ENCODE measurements at regions not wholly inside any gene's neighbourhood (a gene's known extent, or its start where the extent isn't known, plus 50 kb on each side); places are given as distances from the start of the nearest gene placed in this dataset.

DNA sequence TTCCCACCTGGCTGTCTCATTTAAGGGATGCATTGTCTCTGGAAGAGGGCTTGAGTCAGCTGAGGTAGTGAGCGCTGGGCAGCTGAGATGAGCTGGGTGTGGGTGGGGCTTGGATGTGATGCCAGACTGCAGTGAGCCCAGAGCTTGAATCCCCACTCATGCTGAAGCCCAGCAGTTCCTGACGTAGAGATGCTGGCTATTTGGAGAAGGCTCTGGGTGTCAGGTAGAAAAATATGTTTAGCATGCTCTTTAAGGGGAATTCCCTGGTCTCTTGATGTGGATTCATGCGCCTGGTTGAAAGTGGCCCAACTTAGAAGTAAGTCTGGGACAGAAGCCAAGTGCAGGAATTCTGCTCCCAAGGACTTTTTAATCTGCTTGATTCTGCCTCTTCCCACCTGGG, 241.5 kb upstream of the IGFBP3 start:
- Histone ChIP-seq H3K36me3 (ENCODE audit: insufficient read depth, low read length) (no peaks in the 10 kb centered on the region), H3K9me3 (ENCODE audit: control insufficient read depth in 1 of 2, insufficient read depth in 1 of 2, low read length in 2 of 2) (peaks cover 0 to 7% of the 10 kb centered on the region in 2 experiments), H3K4me3 (ENCODE audit: low read length) (no peak overlapping the region), H3K27me3 (ENCODE audit: control insufficient read depth in 1 of 2, insufficient read depth in 2 of 2, low read length in 2 of 2) (no peaks in the 10 kb centered on the region), H3K4me1 (ENCODE audit: insufficient read depth, low read length) (no peaks in the 10 kb centered on the region), H3K27ac (ENCODE audit: low read depth in 1 of 2, low read length in 2 of 2) (no peak overlapping the region)
- CTCF ChIA-PET = no interaction called here
- POLR2A ChIA-PET = no interaction called here
- Mint-ChIP-seq H3K27ac (no peak overlapping the region), H3K4me3 (no peak overlapping the region), H3K4me1 (ENCODE audit: low read depth) (no peaks in the 10 kb centered on the region), H3K36me3 (ENCODE audit: low read depth) (no peaks in the 10 kb centered on the region), H3K9me3 (no peaks in the 10 kb centered on the region), H3K27me3 (no peaks in the 10 kb centered on the region)
- DNase-seq (no peak), ATAC-seq (ENCODE audit: poor library complexity) (no peak)
- TF ChIP-seq, protein P1, sequence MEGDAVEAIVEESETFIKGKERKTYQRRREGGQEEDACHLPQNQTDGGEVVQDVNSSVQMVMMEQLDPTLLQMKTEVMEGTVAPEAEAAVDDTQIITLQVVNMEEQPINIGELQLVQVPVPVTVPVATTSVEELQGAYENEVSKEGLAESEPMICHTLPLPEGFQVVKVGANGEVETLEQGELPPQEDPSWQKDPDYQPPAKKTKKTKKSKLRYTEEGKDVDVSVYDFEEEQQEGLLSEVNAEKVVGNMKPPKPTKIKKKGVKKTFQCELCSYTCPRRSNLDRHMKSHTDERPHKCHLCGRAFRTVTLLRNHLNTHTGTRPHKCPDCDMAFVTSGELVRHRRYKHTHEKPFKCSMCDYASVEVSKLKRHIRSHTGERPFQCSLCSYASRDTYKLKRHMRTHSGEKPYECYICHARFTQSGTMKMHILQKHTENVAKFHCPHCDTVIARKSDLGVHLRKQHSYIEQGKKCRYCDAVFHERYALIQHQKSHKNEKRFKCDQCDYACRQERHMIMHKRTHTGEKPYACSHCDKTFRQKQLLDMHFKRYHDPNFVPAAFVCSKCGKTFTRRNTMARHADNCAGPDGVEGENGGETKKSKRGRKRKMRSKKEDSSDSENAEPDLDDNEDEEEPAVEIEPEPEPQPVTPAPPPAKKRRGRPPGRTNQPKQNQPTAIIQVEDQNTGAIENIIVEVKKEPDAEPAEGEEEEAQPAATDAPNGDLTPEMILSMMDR (IDR thresholded peaks at IDR 0.05) = no peak
- intact Hi-C loops (cut with DNase I, micrococcal nuclease) = no loop called here

DNA sequence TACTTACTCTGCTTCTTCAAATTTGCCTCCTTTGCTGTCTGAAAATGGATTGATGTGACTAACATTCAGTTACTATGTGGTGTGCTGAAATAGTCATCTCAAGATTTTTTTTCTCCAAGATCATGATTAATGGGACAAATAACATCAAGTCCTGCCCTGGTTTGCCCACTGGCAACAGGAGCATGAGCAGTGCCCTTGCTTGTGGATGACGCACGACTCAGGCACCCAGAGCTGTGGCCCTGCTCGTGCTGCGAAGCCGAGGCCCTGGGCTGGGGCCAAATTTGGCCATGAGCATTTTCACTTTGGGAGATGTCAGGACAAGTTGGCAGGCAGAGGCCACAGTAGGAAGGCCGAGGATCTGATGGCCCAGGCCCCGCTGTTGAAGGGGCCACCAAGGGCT, 239.8 kb upstream of the IGFBP3 start:
- TF ChIP-seq, protein P1 (IDR thresholded peaks at IDR 0.05) = no peak
- no peaks in the 10 kb centered on the region for H3K4me1 Mint-ChIP-seq (ENCODE audit: low read depth)
- ChIA-PET CTCF (no interaction called here), POLR2A (no interaction called here)
- H3K36me3 Mint-ChIP-seq (ENCODE audit: low read depth) = no peaks in the 10 kb centered on the region
- H3K27me3 Mint-ChIP-seq = no peaks in the 10 kb centered on the region
- Histone ChIP-seq H3K4me3 (ENCODE audit: low read length) (no peak overlapping the region), H3K27me3 (ENCODE audit: control insufficient read depth in 1 of 2, insufficient read depth in 2 of 2, low read length in 2 of 2) (no peaks in the 10 kb centered on the region), H3K36me3 (ENCODE audit: insufficient read depth, low read length) (no peaks in the 10 kb centered on the region), H3K9me3 (ENCODE audit: control insufficient read depth in 1 of 2, insufficient read depth in 1 of 2, low read length in 2 of 2) (peaks cover 0 to 7% of the 10 kb centered on the region in 2 experiments), H3K27ac (ENCODE audit: low read depth in 1 of 2, low read length in 2 of 2) (no peak overlapping the region), H3K4me1 (ENCODE audit: insufficient read depth, low read length) (no peaks in the 10 kb centered on the region)
- DNase-seq = no peak
- intact Hi-C loops (cut with DNase I, micrococcal nuclease) = no loop called here
- no peak overlapping the region for H3K4me3 Mint-ChIP-seq
- H3K9me3 Mint-ChIP-seq = no peaks in the 10 kb centered on the region
- no peak for ATAC-seq (ENCODE audit: poor library complexity)
- H3K27ac Mint-ChIP-seq = no peak overlapping the region

DNA sequence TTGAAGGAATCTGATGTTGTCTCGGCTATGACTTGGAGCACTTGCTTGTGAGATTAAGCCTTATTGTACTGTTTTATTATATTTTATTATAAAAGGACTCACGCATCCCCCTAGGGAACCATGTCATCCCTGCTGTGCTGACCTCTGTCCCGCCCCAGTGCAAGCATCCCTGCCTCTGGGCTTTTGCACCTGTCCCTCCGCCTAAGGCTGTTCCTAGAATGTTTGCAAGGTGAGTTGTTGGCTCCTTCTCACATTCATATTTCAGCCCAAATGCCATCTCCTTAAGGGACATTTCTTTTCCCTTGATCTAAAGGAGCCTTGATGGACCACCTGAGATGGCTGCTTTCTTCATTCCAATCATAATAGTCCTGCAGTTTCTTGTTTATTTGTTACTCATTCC, 236.9 kb upstream of the IGFBP3 start:
- TF ChIP-seq, protein P1 (IDR thresholded peaks at IDR 0.05) = no peak
- no peaks in the 10 kb centered on the region for H3K9me3 Mint-ChIP-seq
- no peaks in the 10 kb centered on the region for H3K36me3 Mint-ChIP-seq (ENCODE audit: low read depth)
- H3K4me3 Mint-ChIP-seq = no peak overlapping the region
- intact Hi-C loops (cut with DNase I, micrococcal nuclease) = no loop called here
- Histone ChIP-seq H3K36me3 (ENCODE audit: insufficient read depth, low read length) (no peaks in the 10 kb centered on the region), H3K4me1 (ENCODE audit: insufficient read depth, low read length) (no peaks in the 10 kb centered on the region), H3K9me3 (ENCODE audit: control insufficient read depth in 1 of 2, insufficient read depth in 1 of 2, low read length in 2 of 2) (peaks cover 0 to 6% of the 10 kb centered on the region in 2 experiments), H3K27me3 (ENCODE audit: control insufficient read depth in 1 of 2, insufficient read depth in 2 of 2, low read length in 2 of 2) (no peaks in the 10 kb centered on the region), H3K27ac (ENCODE audit: low read depth in 1 of 2, low read length in 2 of 2) (no peak overlapping the region), H3K4me3 (ENCODE audit: low read length) (no peak overlapping the region)
- H3K27me3 Mint-ChIP-seq = no peaks in the 10 kb centered on the region
- ATAC-seq (ENCODE audit: poor library complexity) (no peak), DNase-seq (no peak)
- POLR2A ChIA-PET = no interaction called here
- no peaks in the 10 kb centered on the region for H3K4me1 Mint-ChIP-seq (ENCODE audit: low read depth)
- CTCF ChIA-PET = no interaction called here
- H3K27ac Mint-ChIP-seq = no peak overlapping the region

All from CD4-positive, alpha-beta T cell (primary cell).